ENCODE measurements at regions not wholly inside any gene's neighbourhood (a gene's known extent, or its start where the extent isn't known, plus 50 kb on each side); places are given as distances from the start of the nearest gene placed in this dataset.

DNA sequence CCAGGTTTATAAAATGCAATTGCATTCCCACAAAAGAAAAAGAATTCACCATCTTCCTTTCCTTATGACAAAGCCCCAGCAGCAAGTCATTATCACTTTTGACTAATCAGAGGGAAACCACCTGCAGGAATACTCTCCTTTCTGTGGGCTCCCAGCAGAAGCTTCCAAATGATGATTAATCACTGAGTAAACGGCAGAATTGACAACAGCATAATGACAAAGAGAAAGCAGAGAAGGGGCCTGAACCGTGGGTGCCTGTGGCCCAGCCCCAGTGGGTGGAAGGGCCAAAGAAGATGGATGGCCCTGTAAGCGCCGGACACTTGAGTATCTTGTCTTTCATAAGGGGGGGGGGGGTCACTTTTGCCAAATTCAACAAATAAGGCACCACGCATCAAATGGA, 152.4 kb upstream of the NRBF2 start:
- TF ChIP-seq, protein P1, sequence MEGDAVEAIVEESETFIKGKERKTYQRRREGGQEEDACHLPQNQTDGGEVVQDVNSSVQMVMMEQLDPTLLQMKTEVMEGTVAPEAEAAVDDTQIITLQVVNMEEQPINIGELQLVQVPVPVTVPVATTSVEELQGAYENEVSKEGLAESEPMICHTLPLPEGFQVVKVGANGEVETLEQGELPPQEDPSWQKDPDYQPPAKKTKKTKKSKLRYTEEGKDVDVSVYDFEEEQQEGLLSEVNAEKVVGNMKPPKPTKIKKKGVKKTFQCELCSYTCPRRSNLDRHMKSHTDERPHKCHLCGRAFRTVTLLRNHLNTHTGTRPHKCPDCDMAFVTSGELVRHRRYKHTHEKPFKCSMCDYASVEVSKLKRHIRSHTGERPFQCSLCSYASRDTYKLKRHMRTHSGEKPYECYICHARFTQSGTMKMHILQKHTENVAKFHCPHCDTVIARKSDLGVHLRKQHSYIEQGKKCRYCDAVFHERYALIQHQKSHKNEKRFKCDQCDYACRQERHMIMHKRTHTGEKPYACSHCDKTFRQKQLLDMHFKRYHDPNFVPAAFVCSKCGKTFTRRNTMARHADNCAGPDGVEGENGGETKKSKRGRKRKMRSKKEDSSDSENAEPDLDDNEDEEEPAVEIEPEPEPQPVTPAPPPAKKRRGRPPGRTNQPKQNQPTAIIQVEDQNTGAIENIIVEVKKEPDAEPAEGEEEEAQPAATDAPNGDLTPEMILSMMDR (IDR thresholded peaks at IDR 0.05), result no peak
- no peak for TF ChIP-seq POLR2A (IDR thresholded peaks at IDR 0.05)
- TF ChIP-seq EP300 (IDR thresholded peaks at IDR 0.05), result no peak

Measured in tibial nerve (tissue), 4 donors.